LHCN-M2 (cell line): ENCODE measurements at regions not wholly inside any gene's neighbourhood (a gene's known extent, or its start where the extent isn't known, plus 50 kb on each side); places are given as distances from the start of the nearest gene placed in this dataset.

Source experiments
- DNase-seq: peaks from one replicate; pipeline ENCODE4 v3.0.0-alpha.2; 2012; ENCODE audit warnings: low read depth

- no peak for DNase-seq
These were observed 88.7 kb downstream of the NR1D2 start for GRCh38 chr3:24033818-24034217.

GRCh38 chr3:24034464-24034863 lies 89.4 kb downstream of the NR1D2 start:
- no peak for DNase-seq

- DNase-seq, result no peak
These were observed 92.9 kb downstream of the NR1D2 start for GRCh38 chr3:24037971-24038370.

GRCh38 chr3:24040311-24040710 lies 95.2 kb downstream of the NR1D2 start:
- no peak for DNase-seq

GRCh38 chr3:24042174-24043059 lies 97.3 kb downstream of the NR1D2 start:
- no peak for DNase-seq

- DNase-seq, result no peak
These were observed 98.1 kb downstream of the NR1D2 start for GRCh38 chr3:24043168-24043567.

GRCh38 chr3:24043985-24044384 lies 98.9 kb downstream of the NR1D2 start:
- DNase-seq, result no peak

GRCh38 chr3:24046214-24046613 lies 101.1 kb downstream of the NR1D2 start:
- no peak for DNase-seq

- DNase-seq, result no peak
These were observed 102.4 kb downstream of the NR1D2 start for GRCh38 chr3:24047513-24047912.

- peak; percentile 87 for DNase-seq
These were observed 103.8 kb downstream of the NR1D2 start for GRCh38 chr3:24048843-24049242.

GRCh38 chr3:24052446-24052845 lies 107.4 kb downstream of the NR1D2 start:
- no peak for DNase-seq

- no peak for DNase-seq
These were observed 114.0 kb downstream of the NR1D2 start for GRCh38 chr3:24058940-24059705.

GRCh38 chr3:24060055-24060454 lies 115.0 kb downstream of the NR1D2 start:
- DNase-seq, result peak; percentile 67

GRCh38 chr3:24062916-24063315 lies 117.8 kb downstream of the NR1D2 start:
- no peak for DNase-seq
